ENCODE measurements at regions not wholly inside any gene's neighbourhood (a gene's known extent, or its start where the extent isn't known, plus 50 kb on each side); places are given as distances from the start of the nearest gene placed in this dataset.

GRCh38 chr20:59448851-59449444 is 148.5 kb downstream of the EDN3 start:
- H3K4me3 ChIP-seq (ENCODE audit: low read depth, low read length) = no peak overlapping the region
- DNase-seq (ENCODE audit: low read depth) = no peak
- no peak for TF ChIP-seq CTCF (IDR thresholded peaks at IDR 0.05; ENCODE audit: low read depth, low read length, missing control alignments)

GRCh38 chr20:59451066-59451630 is 150.7 kb downstream of the EDN3 start:
- no peak for TF ChIP-seq CTCF (IDR thresholded peaks at IDR 0.05; ENCODE audit: low read depth, low read length, missing control alignments)
- DNase-seq (ENCODE audit: low read depth) = no peak
- no peak overlapping the region for H3K4me3 ChIP-seq (ENCODE audit: low read depth, low read length)

GRCh38 chr20:59451641-59452040 is 151.2 kb downstream of the EDN3 start:
- no peak for DNase-seq (ENCODE audit: low read depth)
- no peak overlapping the region for H3K4me3 ChIP-seq (ENCODE audit: low read depth, low read length)
- no peak for TF ChIP-seq CTCF (IDR thresholded peaks at IDR 0.05; ENCODE audit: low read depth, low read length, missing control alignments)

GRCh38 chr20:59452856-59453255 is 151.5 kb upstream of the PHACTR3 start:
- no peak overlapping the region for H3K4me3 ChIP-seq (ENCODE audit: low read depth, low read length)
- TF ChIP-seq CTCF (IDR thresholded peaks at IDR 0.05; ENCODE audit: low read depth, low read length, missing control alignments) = no peak
- no peak for DNase-seq (ENCODE audit: low read depth)

GRCh38 chr20:59453759-59454560 is 150.4 kb upstream of the PHACTR3 start:
- TF ChIP-seq CTCF (IDR thresholded peaks at IDR 0.05; ENCODE audit: low read depth, low read length, missing control alignments) = no peak
- no peak for DNase-seq (ENCODE audit: low read depth)
- no peak overlapping the region for H3K4me3 ChIP-seq (ENCODE audit: low read depth, low read length)

- DNase-seq (ENCODE audit: low read depth) = no peak
- peak; percentile 57 for TF ChIP-seq CTCF (IDR thresholded peaks at IDR 0.05; ENCODE audit: low read depth, low read length, missing control alignments)
Measured at GRCh38 chr20:59455402-59456341, 148.7 kb upstream of the PHACTR3 start.

More at GRCh38 chr20:59455402-59456341, 148.7 kb upstream of the PHACTR3 start:
- H3K4me3 ChIP-seq (ENCODE audit: low read depth, low read length) = no peak overlapping the region
